Loucy (cell line): ENCODE measurements at regions not wholly inside any gene's neighbourhood (a gene's known extent, or its start where the extent isn't known, plus 50 kb on each side); places are given as distances from the start of the nearest gene placed in this dataset.

Experiments used
- H2AFZ ChIP-seq: fragments of 200-600 bp; sonication (generic); 2 replicates; pipeline ENCODE4 v1.6.0; 2016; ENCODE audit warnings: antibody characterized with exemption, mild to moderate bottlenecking, low read length, moderate library complexity
- H3F3A ChIP-seq: fragments of 200-600 bp; 2 replicates; pipeline ENCODE4 v1.6.0; 2016; ENCODE audit warnings: antibody characterized with exemption, low read depth, mild to moderate bottlenecking
- H3K27me3 ChIP-seq: fragments of 200-600 bp; sonication (generic); 2 replicates; pipeline ENCODE4 v1.6.1; 2014; ENCODE audit warnings: low read length, mild to moderate bottlenecking; ENCODE audit not compliant: insufficient read depth, poor library complexity, severe bottlenecking
- H3K36me3 ChIP-seq: fragments of 200-600 bp; sonication (generic); 2 replicates; pipeline ENCODE4 v1.6.1; 2016; ENCODE audit warnings: low read length; ENCODE audit not compliant: insufficient read depth
- H3K4me1 ChIP-seq: fragments of 200-600 bp; sonication (generic); 2 replicates; pipeline ENCODE4 v1.5.1; 2014; ENCODE audit warnings: low read length, mild to moderate bottlenecking; ENCODE audit not compliant: insufficient read depth, poor library complexity, severe bottlenecking
- H3K4me2 ChIP-seq: fragments of 200-600 bp; sonication (generic); 2 replicates; pipeline ENCODE4 v1.6.0; 2014; ENCODE audit warnings: antibody characterized with exemption, low read length, low read depth, mild to moderate bottlenecking; ENCODE audit not compliant: poor library complexity, severe bottlenecking
- H3K4me3 ChIP-seq: fragments of 200-600 bp; sonication (generic); 2 replicates; pipeline ENCODE4 v1.5.1; 2014; ENCODE audit warnings: low read length, mild to moderate bottlenecking, mixed read lengths; ENCODE audit not compliant: poor library complexity, severe bottlenecking
- H3K79me2 ChIP-seq: fragments of 200-600 bp; sonication (generic); 2 replicates; pipeline ENCODE4 v1.6.1; 2014; ENCODE audit warnings: low read length; ENCODE audit not compliant: insufficient read depth
- H3K9ac ChIP-seq: fragments of 200-600 bp; sonication (generic); 2 replicates; pipeline ENCODE4 v1.6.0; 2014; ENCODE audit warnings: mild to moderate bottlenecking, low read depth, low read length, moderate library complexity; ENCODE audit not compliant: poor library complexity, severe bottlenecking
- H3K9me2 ChIP-seq: fragments of 200-600 bp; sonication (generic); replicated peaks from 2 replicates; pipeline ENCODE4 v1.6.1; 2016; ENCODE audit warnings: low read depth, low read length, mixed read lengths
- H3K9me3 ChIP-seq: fragments of 200-600 bp; sonication (generic); 2 replicates; pipeline ENCODE4 v1.6.1; 2014; ENCODE audit warnings: mild to moderate bottlenecking, antibody characterized with exemption, low read length, low read depth; ENCODE audit not compliant: insufficient read depth
- H4K20me1 ChIP-seq: fragments of 200-600 bp; sonication (generic); 2 replicates; pipeline ENCODE4 v1.6.0; 2014; ENCODE audit warnings: antibody characterized with exemption, low read length, mild to moderate bottlenecking; ENCODE audit not compliant: insufficient read depth, poor library complexity, severe bottlenecking
- EZH2phosphoT487 ChIP-seq: fragments of 200-600 bp; IDR thresholded peaks from 2 replicates; pipeline ENCODE4 v1.6.1; 2018; ENCODE audit warnings: antibody characterized with exemption, mild to moderate bottlenecking, moderate library complexity, borderline replicate concordance
- TF ChIP-seq, protein P1 (sequence below): fragments of 200-600 bp; sonication (generic); conservative IDR thresholded peaks from 2 replicates; pipeline ENCODE4 v1.5.1; 2014; ENCODE audit warnings: mild to moderate bottlenecking, antibody characterized with exemption, low read length

DNA sequence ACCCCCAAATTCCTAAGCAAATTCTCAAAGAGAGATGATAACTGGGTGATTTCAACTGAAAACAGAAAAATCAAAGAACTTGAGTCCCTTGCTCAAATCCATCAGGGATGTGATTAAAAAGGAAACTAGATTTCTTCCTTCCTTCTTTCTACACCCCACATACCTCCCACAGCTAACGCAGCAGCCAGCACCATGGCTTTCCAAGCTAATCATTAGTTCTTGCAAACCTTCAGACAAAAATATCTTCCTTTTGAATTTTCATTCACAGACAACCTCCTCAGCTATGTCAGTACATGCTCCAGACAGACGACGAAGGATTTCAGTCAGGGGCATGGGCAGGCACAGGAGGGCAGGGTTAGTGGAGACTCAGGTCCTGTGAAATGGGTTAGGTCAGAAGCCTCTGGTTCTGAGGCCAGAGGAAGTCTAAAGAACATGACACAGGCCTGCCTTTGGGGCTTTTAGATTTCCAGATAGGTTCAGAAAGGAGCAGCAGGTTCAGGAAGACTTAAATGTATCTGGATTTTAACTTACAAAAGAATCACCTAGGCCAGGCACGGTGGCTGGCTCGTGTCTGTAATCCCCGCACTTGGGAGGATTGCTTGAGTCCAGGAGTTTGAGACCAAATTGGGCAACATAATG lies 173.7 kb upstream of the NFIB start:
- H3K27me3 ChIP-seq: no peaks in the 10 kb centered on the region
- H3K9me2 ChIP-seq: no peaks in the 10 kb centered on the region
- no peak overlapping the region for H3K4me3 ChIP-seq
- H3K9me3 ChIP-seq: no peaks in the 10 kb centered on the region
- H3K4me1 ChIP-seq: no peaks in the 10 kb centered on the region
- TF ChIP-seq, protein P1, sequence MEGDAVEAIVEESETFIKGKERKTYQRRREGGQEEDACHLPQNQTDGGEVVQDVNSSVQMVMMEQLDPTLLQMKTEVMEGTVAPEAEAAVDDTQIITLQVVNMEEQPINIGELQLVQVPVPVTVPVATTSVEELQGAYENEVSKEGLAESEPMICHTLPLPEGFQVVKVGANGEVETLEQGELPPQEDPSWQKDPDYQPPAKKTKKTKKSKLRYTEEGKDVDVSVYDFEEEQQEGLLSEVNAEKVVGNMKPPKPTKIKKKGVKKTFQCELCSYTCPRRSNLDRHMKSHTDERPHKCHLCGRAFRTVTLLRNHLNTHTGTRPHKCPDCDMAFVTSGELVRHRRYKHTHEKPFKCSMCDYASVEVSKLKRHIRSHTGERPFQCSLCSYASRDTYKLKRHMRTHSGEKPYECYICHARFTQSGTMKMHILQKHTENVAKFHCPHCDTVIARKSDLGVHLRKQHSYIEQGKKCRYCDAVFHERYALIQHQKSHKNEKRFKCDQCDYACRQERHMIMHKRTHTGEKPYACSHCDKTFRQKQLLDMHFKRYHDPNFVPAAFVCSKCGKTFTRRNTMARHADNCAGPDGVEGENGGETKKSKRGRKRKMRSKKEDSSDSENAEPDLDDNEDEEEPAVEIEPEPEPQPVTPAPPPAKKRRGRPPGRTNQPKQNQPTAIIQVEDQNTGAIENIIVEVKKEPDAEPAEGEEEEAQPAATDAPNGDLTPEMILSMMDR: no peak
- no peak for TF ChIP-seq EZH2phosphoT487
- H2AFZ ChIP-seq: no peak overlapping the region
- no peaks in the 10 kb centered on the region for H3K36me3 ChIP-seq
- no peaks in the 10 kb centered on the region for H3K79me2 ChIP-seq
- no peaks in the 10 kb centered on the region for H4K20me1 ChIP-seq
- no peak overlapping the region for H3K4me2 ChIP-seq
- no peak overlapping the region for H3K9ac ChIP-seq
- H3F3A ChIP-seq: no peaks in the 10 kb centered on the region

DNA sequence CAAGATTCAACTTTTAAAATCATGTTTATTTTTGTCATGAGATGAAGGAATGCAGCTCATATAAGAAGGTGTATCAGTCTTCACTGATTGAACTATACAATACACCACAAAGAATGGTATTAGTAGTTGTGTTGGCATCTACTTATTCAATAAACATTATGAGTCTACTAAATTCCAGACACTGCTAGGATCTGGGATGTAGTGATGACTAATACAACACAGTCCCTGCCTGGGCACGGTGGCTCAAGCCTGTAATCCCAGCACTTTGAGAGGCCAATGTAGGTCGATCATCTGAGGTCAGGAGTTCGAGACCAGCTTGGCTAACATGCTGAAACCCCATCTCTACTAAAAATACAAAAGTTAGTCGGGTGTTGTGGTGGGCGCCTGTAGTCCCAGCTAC lies 171.4 kb upstream of the NFIB start:
- Histone ChIP-seq H3K79me2 (no peaks in the 10 kb centered on the region), H3K9ac (no peak overlapping the region), H3K9me2 (no peaks in the 10 kb centered on the region), H3K9me3 (no peaks in the 10 kb centered on the region), H2AFZ (no peak overlapping the region), H3K27me3 (no peaks in the 10 kb centered on the region), H3K4me1 (no peaks in the 10 kb centered on the region), H3K4me2 (no peak overlapping the region), H3K36me3 (no peaks in the 10 kb centered on the region), H4K20me1 (no peaks in the 10 kb centered on the region), H3F3A (no peaks in the 10 kb centered on the region), H3K4me3 (no peak overlapping the region)
- TF ChIP-seq, protein P1: no peak
- no peak for TF ChIP-seq EZH2phosphoT487

DNA sequence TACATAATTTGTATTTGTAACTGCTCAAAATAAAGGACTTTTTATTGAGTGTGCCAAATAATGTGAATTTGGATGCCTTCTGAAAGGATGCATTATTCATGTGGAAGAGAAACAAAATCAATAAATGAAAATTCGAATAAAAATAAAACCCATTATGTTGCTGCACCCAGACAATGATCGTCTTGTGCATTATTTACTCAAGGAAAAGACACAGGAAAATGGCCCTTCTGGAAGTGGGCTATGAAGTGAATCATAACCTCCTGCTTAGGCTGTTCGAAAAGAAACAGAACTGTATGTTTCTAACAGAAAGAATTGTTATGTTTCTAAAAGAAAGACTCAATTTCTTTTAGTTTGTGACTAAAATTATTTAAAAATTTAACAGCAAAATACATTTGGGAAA lies 168.9 kb upstream of the NFIB start:
- Histone ChIP-seq H3K36me3 (no peaks in the 10 kb centered on the region), H2AFZ (no peak overlapping the region), H3K9me3 (no peaks in the 10 kb centered on the region), H3K4me1 (no peaks in the 10 kb centered on the region), H3K4me3 (no peak overlapping the region), H3K27me3 (no peaks in the 10 kb centered on the region), H3K9ac (no peak overlapping the region), H4K20me1 (no peaks in the 10 kb centered on the region), H3K4me2 (no peak overlapping the region), H3K79me2 (no peaks in the 10 kb centered on the region), H3K9me2 (no peaks in the 10 kb centered on the region), H3F3A (no peaks in the 10 kb centered on the region)
- TF ChIP-seq, protein P1: no peak
- TF ChIP-seq EZH2phosphoT487: no peak
